Upper lobe of right lung (tissue), 1 donor: ENCODE measurements at regions not wholly inside any gene's neighbourhood (a gene's known extent, or its start where the extent isn't known, plus 50 kb on each side); places are given as distances from the start of the nearest gene placed in this dataset.

Experiments used
- ATAC-seq: fragments of 200-7000 bp; cut with Tn5 transposase; one replicate; pipeline ENCODE4 v1.9.1; 2020; ENCODE audit warnings: mild to moderate bottlenecking, moderate library complexity
- DNase-seq: peaks from one replicate; pipeline ENCODE4 v3.0.0-alpha.2; 2020
- H3K27ac ChIP-seq: fragments of 200-600 bp; one replicate; pipeline ENCODE4 v1.8.0; 2022
- H3K27me3 ChIP-seq: fragments of 200-600 bp; one replicate; pipeline ENCODE4 v1.8.0; 2022; ENCODE audit warnings: mild to moderate bottlenecking
- H3K36me3 ChIP-seq: fragments of 200-600 bp; one replicate; pipeline ENCODE4 v1.8.0; 2022
- H3K4me1 ChIP-seq: fragments of 200-600 bp; one replicate; pipeline ENCODE4 v1.8.0; 2022
- H3K4me3 ChIP-seq: fragments of 200-600 bp; one replicate; pipeline ENCODE4 v1.8.0; 2022; ENCODE audit warnings: mild to moderate bottlenecking
- H3K9me3 ChIP-seq: fragments of 200-600 bp; one replicate; pipeline ENCODE4 v1.8.0; 2022
- intact Hi-C: fragments of 100-400 bp; cut with DNase I; formaldehyde crosslinking; loops from one replicate; pipeline ENCODE4 v1.11.0; 2022
- TF ChIP-seq, protein P1 (sequence below): fragments of 200-600 bp; IDR thresholded peaks from one replicate; pipeline ENCODE4 v1.8.0; 2022; ENCODE audit warnings: antibody characterized with exemption
- donor health status: DM: no; HTN: yes; CAD: no; lungs with severe emphysema.

- Histone ChIP-seq H3K27ac (no peak overlapping the region), H3K4me1 (no peaks in the 10 kb centered on the region), H3K4me3 (no peak overlapping the region), H3K9me3 (no peaks in the 10 kb centered on the region), H3K36me3 (no peaks in the 10 kb centered on the region), H3K27me3 (peaks cover 4% of the 10 kb centered on the region)
- DNase-seq (no peak), ATAC-seq (no peak)
- intact Hi-C loops, result no loop called here
- TF ChIP-seq, protein P1, sequence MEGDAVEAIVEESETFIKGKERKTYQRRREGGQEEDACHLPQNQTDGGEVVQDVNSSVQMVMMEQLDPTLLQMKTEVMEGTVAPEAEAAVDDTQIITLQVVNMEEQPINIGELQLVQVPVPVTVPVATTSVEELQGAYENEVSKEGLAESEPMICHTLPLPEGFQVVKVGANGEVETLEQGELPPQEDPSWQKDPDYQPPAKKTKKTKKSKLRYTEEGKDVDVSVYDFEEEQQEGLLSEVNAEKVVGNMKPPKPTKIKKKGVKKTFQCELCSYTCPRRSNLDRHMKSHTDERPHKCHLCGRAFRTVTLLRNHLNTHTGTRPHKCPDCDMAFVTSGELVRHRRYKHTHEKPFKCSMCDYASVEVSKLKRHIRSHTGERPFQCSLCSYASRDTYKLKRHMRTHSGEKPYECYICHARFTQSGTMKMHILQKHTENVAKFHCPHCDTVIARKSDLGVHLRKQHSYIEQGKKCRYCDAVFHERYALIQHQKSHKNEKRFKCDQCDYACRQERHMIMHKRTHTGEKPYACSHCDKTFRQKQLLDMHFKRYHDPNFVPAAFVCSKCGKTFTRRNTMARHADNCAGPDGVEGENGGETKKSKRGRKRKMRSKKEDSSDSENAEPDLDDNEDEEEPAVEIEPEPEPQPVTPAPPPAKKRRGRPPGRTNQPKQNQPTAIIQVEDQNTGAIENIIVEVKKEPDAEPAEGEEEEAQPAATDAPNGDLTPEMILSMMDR, result no peak
Measured at GRCh38 chr1:114258633-114259032, 105.0 kb upstream of the SYT6 start.

DNA sequence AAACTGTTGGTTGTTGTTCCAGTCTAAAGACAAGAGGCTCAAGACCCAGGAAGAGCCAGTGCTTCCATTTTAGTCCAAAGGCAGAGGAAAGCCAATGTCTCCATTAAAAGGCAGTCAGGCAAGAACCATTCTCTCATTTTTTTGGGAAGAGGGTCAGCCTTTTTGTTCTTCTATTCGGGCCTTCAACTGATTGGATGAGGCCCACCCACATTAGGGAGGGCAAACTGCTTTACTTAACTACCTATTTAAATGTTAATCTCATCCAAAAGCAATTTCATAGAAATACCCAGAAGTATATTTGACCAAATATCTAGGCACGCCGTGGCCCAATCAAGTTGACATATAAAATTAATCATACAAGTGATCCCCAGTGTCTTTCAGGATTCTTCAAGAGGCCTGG, 104.4 kb upstream of the SYT6 start:
- TF ChIP-seq, protein P1, result no peak
- no peaks in the 10 kb centered on the region for H3K4me1 ChIP-seq
- ATAC-seq, result no peak
- H3K36me3 ChIP-seq, result no peaks in the 10 kb centered on the region
- intact Hi-C loops, result no loop called here
- H3K27me3 ChIP-seq, result peaks cover 4% of the 10 kb centered on the region
- H3K27ac ChIP-seq, result no peak overlapping the region
- no peak overlapping the region for H3K4me3 ChIP-seq
- no peaks in the 10 kb centered on the region for H3K9me3 ChIP-seq
- no peak for DNase-seq

- Histone ChIP-seq H3K9me3 (no peaks in the 10 kb centered on the region), H3K4me3 (no peak overlapping the region), H3K27ac (no peak overlapping the region), H3K4me1 (no peaks in the 10 kb centered on the region), H3K36me3 (no peaks in the 10 kb centered on the region), H3K27me3 (peaks cover 4% of the 10 kb centered on the region)
- ATAC-seq, result no peak
- TF ChIP-seq, protein P1, result no peak
- no peak for DNase-seq
- intact Hi-C loops, result no loop called here
Measured at GRCh38 chr1:114257554-114257953, 103.9 kb upstream of the SYT6 start.

- ATAC-seq (no peak), DNase-seq (no peak)
- no peaks in the 10 kb centered on the region for H3K36me3 ChIP-seq
- H3K9me3 ChIP-seq, result no peaks in the 10 kb centered on the region
- no peaks in the 10 kb centered on the region for H3K4me1 ChIP-seq
- H3K27ac ChIP-seq, result no peak overlapping the region
- H3K27me3 ChIP-seq, result no peaks in the 10 kb centered on the region
- TF ChIP-seq, protein P1, result no peak
- intact Hi-C loops, result no loop called here
- no peak overlapping the region for H3K4me3 ChIP-seq
Measured at GRCh38 chr1:114253900-114254299, 100.2 kb upstream of the SYT6 start.

GRCh38 chr1:114251573-114251939, 97.9 kb upstream of the SYT6 start:
- Histone ChIP-seq H3K27me3 (no peaks in the 10 kb centered on the region), H3K36me3 (no peaks in the 10 kb centered on the region), H3K9me3 (no peaks in the 10 kb centered on the region), H3K27ac (no peak overlapping the region), H3K4me3 (no peak overlapping the region), H3K4me1 (no peaks in the 10 kb centered on the region)
- intact Hi-C loops, result no loop called here
- TF ChIP-seq, protein P1, result no peak
- ATAC-seq (no peak), DNase-seq (no peak)
